Ovary (tissue), 7 donors: ENCODE measurements at regions not wholly inside any gene's neighbourhood (a gene's known extent, or its start where the extent isn't known, plus 50 kb on each side); places are given as distances from the start of the nearest gene placed in this dataset.

Experiments used
- DNase-seq, 5 donors: peaks; one replicate each; pipeline ENCODE4 v3.0.0-alpha.2; 2019 to 2020
- H3K27ac ChIP-seq, 2 donors: fragments of 200-600 bp; one replicate each; pipeline versions ENCODE4 v1.5.1 to v1.8.0; 2019 to 2022
- H3K27me3 ChIP-seq: fragments of 200-600 bp; one replicate; pipeline ENCODE4 v1.8.0; 2022
- H3K36me3 ChIP-seq: fragments of 200-600 bp; sonication (generic); one replicate; pipeline ENCODE4 v1.5.1; 2019
- H3K4me1 ChIP-seq: one replicate; pipeline ENCODE4 v1.8.1; 2013; ENCODE audit warnings: mild to moderate bottlenecking, moderate library complexity; ENCODE audit not compliant: insufficient read depth
- H3K4me3 ChIP-seq: fragments of 200-600 bp; sonication (generic); one replicate; pipeline ENCODE4 v1.5.1; 2017
- H3K9me3 ChIP-seq, 2 donors: fragments of 200-600 bp in 1 of 2; sonication (generic) in 1 of 2; one replicate each; pipeline versions ENCODE4 v1.5.1 to v1.8.1; 2013 to 2019; ENCODE audit warnings: mild to moderate bottlenecking in 1 of 2, moderate library complexity in 1 of 2
- EP300 ChIP-seq: sonication (generic); formaldehyde crosslinking; IDR thresholded peaks from one replicate; pipeline ENCODE4 v1.6.1; 2017; ENCODE audit warnings: antibody characterized with exemption
- POLR2A ChIP-seq: fragments of 450-650 bp; IDR thresholded peaks from one replicate; pipeline ENCODE4 v1.6.1; 2017; ENCODE audit warnings: antibody characterized with exemption, mild to moderate bottlenecking, moderate library complexity
- WGBS, 3 donors: extraction: QIAGEN DNeasy Blood & Tissue Kit in 1 of 3; methylation state at CpG; one replicate each; pipeline versions ENCODE4 v1.1.5 to v1.1.7; 2013 to 2017; 5-methylcytosine and 5-hydroxymethylcytosine counted together
- intact Hi-C, 4 donors: fragments of 100-400 bp; cut with DNase I; formaldehyde crosslinking; loops; one replicate each; pipeline versions ENCODE4 v1.11.0 to v1.15.1; 2022 to 2023
- TF ChIP-seq, protein P1 (sequence below), 3 donors: fragments of 450-650 bp in 2 of 3; fragments of 200-600 bp in 1 of 3; IDR thresholded peaks; one replicate each; pipeline versions ENCODE4 v1.5.1 to v1.8.0; 2016 to 2022; ENCODE audit warnings: antibody characterized with exemption in 3 of 3, mild to moderate bottlenecking in 1 of 3
- donor health status: DM: no; HTN: no; CAD: no; lungs with moderate emphysema.
- donor health status: DM: no; HTN: no; CAD: no.
- donor health status: Bipolar disorder and iron deficiency.
- donor health status: DM: no; HTN: no; CAD: no.
- donor health status: DM: yes; HTN: yes; CAD: no.

DNA sequence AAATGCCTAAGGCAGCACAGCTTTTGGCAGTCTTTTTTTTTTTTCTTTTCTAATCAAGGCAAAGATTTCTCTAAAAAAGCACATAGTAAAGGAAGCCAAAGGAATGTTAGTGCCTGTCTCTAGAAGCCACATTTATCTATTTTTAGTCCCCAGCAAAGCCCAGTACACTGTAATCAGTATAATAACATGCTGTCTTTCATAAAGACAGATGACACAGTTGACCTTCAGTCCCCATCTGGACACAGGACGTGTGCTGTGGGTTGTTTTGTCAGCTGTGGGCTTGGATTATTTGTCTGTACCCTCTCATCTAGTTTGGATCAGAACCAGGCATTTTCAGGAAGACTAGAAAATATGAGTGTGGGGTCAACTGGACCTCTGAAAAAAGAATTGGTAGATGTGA is 110.4 kb upstream of the CTNNB1 start:
- WGBS, 3 donors = 0 to 10% (median 2%) methylated on average over 1 of the region's 1 CpG
- intact Hi-C loops = no loop called here

DNA sequence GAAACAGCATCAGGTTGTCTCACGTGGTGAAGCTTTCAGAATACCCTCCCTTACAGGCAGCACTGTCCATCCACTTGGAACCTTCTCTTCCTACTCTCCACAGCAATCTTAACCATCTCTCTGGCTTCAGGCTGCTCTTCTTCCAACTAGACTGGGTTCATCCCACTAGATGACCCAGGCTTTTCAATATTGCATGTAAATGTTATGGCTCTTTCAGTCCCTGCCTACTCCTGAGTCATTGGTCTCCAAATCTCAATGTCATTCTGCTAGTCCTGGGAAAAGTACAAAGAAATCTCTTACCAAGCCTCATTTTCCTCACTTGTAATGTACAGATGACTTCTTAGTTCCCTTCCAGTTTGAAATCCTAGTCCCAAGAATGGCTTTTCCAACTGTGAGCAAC is 109.7 kb upstream of the CTNNB1 start:
- intact Hi-C loops = no loop called here
- 89 to 95% (median 95%) methylated on average over 1 of the region's 1 CpG for WGBS, 3 donors
- no peak for TF ChIP-seq POLR2A
- no peak for TF ChIP-seq EP300
- TF ChIP-seq, protein P1, sequence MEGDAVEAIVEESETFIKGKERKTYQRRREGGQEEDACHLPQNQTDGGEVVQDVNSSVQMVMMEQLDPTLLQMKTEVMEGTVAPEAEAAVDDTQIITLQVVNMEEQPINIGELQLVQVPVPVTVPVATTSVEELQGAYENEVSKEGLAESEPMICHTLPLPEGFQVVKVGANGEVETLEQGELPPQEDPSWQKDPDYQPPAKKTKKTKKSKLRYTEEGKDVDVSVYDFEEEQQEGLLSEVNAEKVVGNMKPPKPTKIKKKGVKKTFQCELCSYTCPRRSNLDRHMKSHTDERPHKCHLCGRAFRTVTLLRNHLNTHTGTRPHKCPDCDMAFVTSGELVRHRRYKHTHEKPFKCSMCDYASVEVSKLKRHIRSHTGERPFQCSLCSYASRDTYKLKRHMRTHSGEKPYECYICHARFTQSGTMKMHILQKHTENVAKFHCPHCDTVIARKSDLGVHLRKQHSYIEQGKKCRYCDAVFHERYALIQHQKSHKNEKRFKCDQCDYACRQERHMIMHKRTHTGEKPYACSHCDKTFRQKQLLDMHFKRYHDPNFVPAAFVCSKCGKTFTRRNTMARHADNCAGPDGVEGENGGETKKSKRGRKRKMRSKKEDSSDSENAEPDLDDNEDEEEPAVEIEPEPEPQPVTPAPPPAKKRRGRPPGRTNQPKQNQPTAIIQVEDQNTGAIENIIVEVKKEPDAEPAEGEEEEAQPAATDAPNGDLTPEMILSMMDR (IDR thresholded peaks at IDR 0.05) = no peak
- no peak for DNase-seq
- H3K4me3 ChIP-seq = no peak overlapping the region
- H3K27ac ChIP-seq = no peak overlapping the region
- peaks cover 3% of the 10 kb centered on the region for H3K4me1 ChIP-seq
- no peaks in the 10 kb centered on the region for H3K36me3 ChIP-seq
- no peaks in the 10 kb centered on the region for H3K27me3 ChIP-seq
- H3K9me3 ChIP-seq = no peaks in the 10 kb centered on the region

More for the DNA sequence above, 110.4 kb upstream of the CTNNB1 start:
- H3K4me3 ChIP-seq = no peak overlapping the region
- DNase-seq = no peak
- peaks cover 3% of the 10 kb centered on the region for H3K4me1 ChIP-seq
- no peaks in the 10 kb centered on the region for H3K27me3 ChIP-seq
- H3K9me3 ChIP-seq = no peaks in the 10 kb centered on the region
- TF ChIP-seq POLR2A = no peak
- TF ChIP-seq EP300 = no peak
- TF ChIP-seq, protein P1 (IDR thresholded peaks at IDR 0.05) = no peak
- H3K36me3 ChIP-seq = no peaks in the 10 kb centered on the region
- no peak overlapping the region for H3K27ac ChIP-seq

DNA sequence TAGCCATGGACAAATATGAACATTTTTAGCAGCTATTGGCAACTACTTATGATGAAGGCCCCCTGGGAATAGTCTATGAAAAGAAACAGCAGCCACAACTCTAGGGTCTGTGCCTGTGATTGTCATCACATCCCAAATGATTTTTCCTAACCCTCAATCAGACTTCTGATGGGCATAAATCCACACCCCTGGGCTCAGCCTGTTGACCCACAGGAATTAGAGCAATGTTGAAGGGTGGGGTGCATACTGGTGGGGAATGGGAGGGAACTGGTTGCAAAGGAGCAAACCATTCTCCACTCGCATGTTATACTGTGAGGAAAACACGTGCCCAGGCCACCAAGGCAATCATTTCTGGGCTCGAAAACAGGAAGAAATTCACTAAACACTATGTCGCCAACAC is 106.5 kb upstream of the CTNNB1 start:
- Histone ChIP-seq H3K27ac (no peak overlapping the region), H3K9me3 (no peaks in the 10 kb centered on the region), H3K4me1 (peaks cover 3% of the 10 kb centered on the region), H3K4me3 (no peak overlapping the region), H3K36me3 (no peaks in the 10 kb centered on the region), H3K27me3 (no peaks in the 10 kb centered on the region)
- TF ChIP-seq, protein P1 (IDR thresholded peaks at IDR 0.05) = no peak
- TF ChIP-seq POLR2A (no peak), EP300 (no peak)
- 67 to 83% (median 80%) methylated on average over 4 of the region's 4 CpGs for WGBS, 3 donors
- intact Hi-C loops = no loop called here
- DNase-seq = no peak

DNA sequence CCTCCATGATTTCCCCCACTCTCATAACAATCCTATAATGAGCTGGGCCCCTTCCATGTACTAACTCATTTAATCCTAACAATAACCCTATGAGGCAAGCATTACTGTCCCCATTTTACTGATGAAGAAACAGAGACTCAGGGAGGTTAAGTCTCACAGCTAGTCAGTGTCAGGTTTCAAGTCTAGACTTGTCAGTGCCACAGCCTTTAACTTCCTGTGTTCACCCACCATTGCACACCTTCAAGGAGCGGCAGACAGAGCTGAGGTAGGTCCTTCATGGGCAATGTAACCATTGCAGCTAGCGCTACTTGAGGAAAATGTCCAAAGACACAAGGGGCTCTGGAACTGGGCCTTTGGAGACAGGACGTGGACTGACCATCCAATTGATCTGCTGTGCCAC is 105.8 kb upstream of the CTNNB1 start:
- H3K9me3 ChIP-seq = no peaks in the 10 kb centered on the region
- no peaks in the 10 kb centered on the region for H3K36me3 ChIP-seq
- intact Hi-C loops = no loop called here
- H3K4me1 ChIP-seq = peaks cover 5% of the 10 kb centered on the region
- DNase-seq = no peak
- no peak overlapping the region for H3K4me3 ChIP-seq
- 94 to 100% (median 96%) methylated on average over 3 of the region's 3 CpGs for whole genome bisulfite sequencing, 3 donors
- TF ChIP-seq POLR2A (no peak), EP300 (no peak)
- TF ChIP-seq, protein P1 (IDR thresholded peaks at IDR 0.05) = no peak
- H3K27me3 ChIP-seq = no peaks in the 10 kb centered on the region
- H3K27ac ChIP-seq = no peak overlapping the region

DNA sequence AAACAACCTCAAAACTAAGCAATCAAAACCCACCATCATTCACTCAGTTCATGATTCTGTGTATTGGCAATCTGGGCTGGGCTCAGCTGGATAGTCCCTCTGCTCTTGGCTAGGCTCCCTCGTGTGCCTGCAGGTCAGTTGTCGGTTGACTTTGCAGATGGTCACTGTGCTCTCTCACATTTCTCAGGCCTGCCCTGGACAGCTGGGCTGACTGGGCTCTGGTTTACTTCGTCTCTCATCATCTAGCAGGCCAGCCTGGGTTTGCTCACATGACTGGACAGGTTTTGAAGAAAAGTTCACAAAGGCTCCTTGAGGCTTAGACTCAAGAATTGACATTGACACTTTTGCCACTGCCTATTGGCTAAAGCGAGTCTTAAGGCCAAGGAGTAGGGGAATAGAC is 105.0 kb upstream of the CTNNB1 start:
- Histone ChIP-seq H3K36me3 (no peaks in the 10 kb centered on the region), H3K4me3 (no peak overlapping the region), H3K4me1 (peaks cover 2% of the 10 kb centered on the region), H3K9me3 (no peaks in the 10 kb centered on the region), H3K27me3 (no peaks in the 10 kb centered on the region), H3K27ac (no peak overlapping the region)
- intact Hi-C loops = no loop called here
- TF ChIP-seq, protein P1 (IDR thresholded peaks at IDR 0.05) = no peak
- TF ChIP-seq EP300 (no peak), POLR2A (no peak)
- 89 to 90% (median 90%) methylated on average over 4 of the region's 4 CpGs for WGBS, 3 donors
- DNase-seq = no peak
